Astrocyte (in vitro differentiated cells and primary cell): ENCODE measurements at regions not wholly inside any gene's neighbourhood (a gene's known extent, or its start where the extent isn't known, plus 50 kb on each side); places are given as distances from the start of the nearest gene placed in this dataset.

ENCODE experiments used
- EZH2 ChIP-seq: IDR thresholded peaks from 2 replicates; pipeline ENCODE4 v1.6.1; 2012; ENCODE audit warnings: mild to moderate bottlenecking, low read length, inconsistent platforms; ENCODE audit not compliant: insufficient read depth
- TF ChIP-seq, protein P1 (sequence below): IDR thresholded peaks from 2 replicates; pipeline ENCODE4 v1.5.1; 2011; ENCODE audit warnings: low read depth, mild to moderate bottlenecking, inconsistent platforms, low read length, moderate library complexity; ENCODE audit not compliant: insufficient read depth

GRCh38 chr5:8053270-8053669 is 184.3 kb downstream of the MTRR start:
- TF ChIP-seq, protein P1, sequence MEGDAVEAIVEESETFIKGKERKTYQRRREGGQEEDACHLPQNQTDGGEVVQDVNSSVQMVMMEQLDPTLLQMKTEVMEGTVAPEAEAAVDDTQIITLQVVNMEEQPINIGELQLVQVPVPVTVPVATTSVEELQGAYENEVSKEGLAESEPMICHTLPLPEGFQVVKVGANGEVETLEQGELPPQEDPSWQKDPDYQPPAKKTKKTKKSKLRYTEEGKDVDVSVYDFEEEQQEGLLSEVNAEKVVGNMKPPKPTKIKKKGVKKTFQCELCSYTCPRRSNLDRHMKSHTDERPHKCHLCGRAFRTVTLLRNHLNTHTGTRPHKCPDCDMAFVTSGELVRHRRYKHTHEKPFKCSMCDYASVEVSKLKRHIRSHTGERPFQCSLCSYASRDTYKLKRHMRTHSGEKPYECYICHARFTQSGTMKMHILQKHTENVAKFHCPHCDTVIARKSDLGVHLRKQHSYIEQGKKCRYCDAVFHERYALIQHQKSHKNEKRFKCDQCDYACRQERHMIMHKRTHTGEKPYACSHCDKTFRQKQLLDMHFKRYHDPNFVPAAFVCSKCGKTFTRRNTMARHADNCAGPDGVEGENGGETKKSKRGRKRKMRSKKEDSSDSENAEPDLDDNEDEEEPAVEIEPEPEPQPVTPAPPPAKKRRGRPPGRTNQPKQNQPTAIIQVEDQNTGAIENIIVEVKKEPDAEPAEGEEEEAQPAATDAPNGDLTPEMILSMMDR, result no peak
- no peak for TF ChIP-seq EZH2
